HPDE6-E6E7 (cell line): ENCODE measurements at regions not wholly inside any gene's neighbourhood (a gene's known extent, or its start where the extent isn't known, plus 50 kb on each side); places are given as distances from the start of the nearest gene placed in this dataset.

Experiments
- DNase-seq: peaks from one replicate; pipeline ENCODE4 v3.0.0; 2011; ENCODE audit warnings: missing footprints; ENCODE audit errors: extremely low spot score

DNA sequence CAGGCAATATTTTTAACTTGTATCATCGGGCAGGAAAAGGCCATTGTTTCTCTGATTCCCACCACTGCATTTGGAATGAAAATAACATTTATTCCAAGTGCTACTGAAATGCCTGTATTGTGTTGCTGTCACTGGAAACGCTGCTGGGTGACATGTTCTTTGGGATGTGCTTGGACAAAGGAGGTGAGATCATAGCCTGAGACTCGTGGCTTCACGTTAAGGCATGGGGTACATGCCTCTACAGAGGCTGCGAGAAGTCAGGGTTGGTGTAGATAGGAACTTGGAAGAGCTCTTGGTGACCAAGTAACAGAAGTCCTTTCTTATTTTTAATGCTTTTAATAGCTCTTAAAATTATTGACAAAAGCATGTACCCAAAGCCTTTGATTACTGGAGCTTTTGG is 58.8 kb upstream of the MAF start:
- no peak for DNase-seq

DNA sequence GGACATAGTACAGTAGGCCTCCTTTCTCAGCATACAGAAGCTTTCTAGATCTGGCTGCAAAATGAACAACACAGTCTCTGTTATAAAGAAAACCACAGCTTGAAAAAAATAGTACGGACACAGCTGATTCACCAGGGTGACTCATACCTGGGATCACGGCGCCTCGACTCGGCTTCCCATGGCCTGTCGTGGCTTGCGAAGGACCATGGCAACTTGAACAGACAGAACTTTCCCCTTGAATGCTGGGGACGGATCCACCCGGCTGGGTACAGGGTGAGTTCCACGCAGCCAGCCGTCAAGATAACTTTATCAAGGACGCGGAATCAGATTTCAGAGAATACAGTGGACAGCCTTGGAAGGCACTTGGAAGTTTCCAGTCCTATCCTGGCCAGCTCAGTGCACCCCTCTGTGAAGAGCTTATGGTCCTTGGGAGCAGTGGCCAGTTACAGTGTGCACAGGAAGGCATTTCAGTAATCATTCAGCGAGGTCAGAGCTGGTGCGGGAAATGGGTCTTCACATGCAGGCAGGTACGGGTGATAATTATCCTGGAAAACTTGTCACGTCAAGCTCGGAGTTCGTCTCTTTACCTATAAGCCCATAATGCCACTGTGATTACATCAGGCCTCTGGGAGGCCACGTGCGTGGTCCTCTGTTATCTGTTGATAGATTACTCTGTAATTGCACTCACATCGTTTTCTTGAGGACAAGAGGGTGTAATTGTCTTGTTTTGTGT is 57.9 kb upstream of the MAF start:
- peak; percentile 93 for DNase-seq

DNA sequence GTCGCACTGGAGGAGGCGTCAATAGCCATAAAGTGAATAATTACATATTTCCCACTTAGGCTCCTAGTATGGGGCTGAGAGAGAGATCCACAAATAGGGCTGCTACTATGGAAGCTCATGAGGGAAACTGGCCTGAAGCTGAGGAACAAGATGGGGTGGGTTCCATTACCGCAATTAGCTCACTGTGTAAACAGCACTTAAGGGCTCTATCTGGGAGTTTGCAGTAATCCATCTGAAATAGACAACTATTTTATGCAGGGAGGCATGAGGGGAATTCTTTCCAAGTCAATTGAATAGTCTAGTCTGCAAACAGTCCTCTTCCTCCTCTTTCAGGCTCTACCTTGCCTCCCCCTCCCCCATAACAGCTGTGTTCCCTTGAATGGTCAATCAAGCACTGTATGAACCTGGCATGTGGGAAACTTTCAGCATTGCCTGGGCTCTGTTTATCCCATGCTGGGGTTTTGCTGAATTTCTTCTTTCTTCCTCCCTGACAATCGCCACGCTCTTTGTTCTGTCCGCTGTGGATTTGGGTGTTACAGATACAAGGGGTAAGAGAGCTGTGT is 56.1 kb upstream of the MAF start:
- no peak for DNase-seq

DNA sequence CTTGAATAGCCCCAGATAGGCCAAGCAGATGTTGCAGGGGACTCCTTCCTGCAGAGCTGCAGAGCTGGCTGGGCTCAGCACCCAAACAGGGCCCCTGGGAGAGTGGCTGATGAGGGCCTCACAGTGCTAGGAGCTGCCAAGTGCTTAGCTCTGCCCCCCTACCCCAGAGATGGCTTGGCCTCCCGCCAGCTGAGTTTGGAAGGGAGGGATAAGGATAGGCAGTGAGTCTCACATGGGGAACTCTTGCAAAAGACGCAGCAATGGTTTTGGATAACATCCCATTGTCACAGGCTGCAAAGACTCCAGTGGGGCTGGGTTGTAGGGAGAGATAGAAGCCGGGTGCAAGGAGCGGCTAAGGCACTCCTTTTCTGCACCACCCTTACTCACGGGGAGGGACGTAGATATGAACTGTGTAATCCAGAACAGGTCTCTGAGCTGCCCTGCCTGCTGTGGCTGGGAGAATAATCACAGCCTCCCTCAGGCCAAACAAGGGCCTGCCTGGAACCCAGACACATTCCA is 52.9 kb upstream of the MAF start:
- no peak for DNase-seq

DNA sequence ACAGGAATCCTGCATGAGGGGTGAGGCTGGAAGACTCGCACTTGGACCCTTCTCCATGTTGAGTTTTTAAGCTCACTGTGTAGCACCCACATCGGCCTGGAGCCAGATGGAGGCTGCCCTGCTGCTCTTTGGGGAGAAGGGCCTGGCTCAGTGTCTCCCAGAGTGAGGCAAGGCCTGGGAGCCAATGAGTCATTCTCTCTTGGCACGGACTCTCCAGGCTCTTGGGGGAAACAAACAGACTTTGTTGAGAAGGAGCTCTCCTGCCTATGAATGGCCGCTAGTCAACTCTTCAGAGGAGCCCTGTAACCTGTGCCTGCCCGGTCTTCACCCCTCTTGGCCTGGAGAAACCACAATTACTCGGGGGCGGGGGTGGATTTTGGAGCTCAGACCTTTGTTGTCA is 50.8 kb upstream of the MAF start:
- peak; percentile 54 for DNase-seq
